GM12878 (cell line): ENCODE measurements at regions not wholly inside any gene's neighbourhood (a gene's known extent, or its start where the extent isn't known, plus 50 kb on each side); places are given as distances from the start of the nearest gene placed in this dataset.

Experiments
- ATAC-seq: fragments of 200-7000 bp; cut with Tn5 transposase; 3 replicates; pipeline ENCODE4 v1.9.1; 2020; ENCODE audit warnings: mild to moderate bottlenecking, moderate library complexity
- BruUV-seq: library from RNA; stranded (reverse); fragments of 400-500 nt; replicated peaks from 2 replicates; lab custom pipeline; 2021; lab: Mats Ljungman, UMichigan
- CTCF ChIA-PET: fragments of 300-600 bp; sonication (Branson Sonifier 250); formaldehyde crosslinking; extraction: SDS; loops from one replicate; lab custom pipeline; 2021; ENCODE audit warnings: inconsistent platforms; lab: Yijun Ruan, JAX
- POLR2A ChIA-PET: fragments of 350-600 bp; formaldehyde crosslinking; extraction: SDS; loops from one replicate; lab custom pipeline; 2021; ENCODE audit warnings: inconsistent platforms; lab: Charles Lee
- RAD21 ChIA-PET: fragments of 300-600 bp; sonication (Branson Sonifier 250); formaldehyde crosslinking; loops from one replicate; lab custom pipeline; 2023; ENCODE audit warnings: antibody characterized with exemption; ENCODE audit not compliant: unreplicated experiment; lab: Charles Lee
- SMC1A ChIA-PET: fragments of 300-600 bp; sonication (Branson Sonifier 250); formaldehyde crosslinking; loops from one replicate; lab custom pipeline; 2023; ENCODE audit not compliant: unreplicated experiment, uncharacterized antibody; lab: Charles Lee
- DNase-seq: peaks from one replicate; pipeline ENCODE4 v3.0.0-alpha.2; 2011; ENCODE audit warnings: low read depth, low spot score
- FAIRE-seq: peaks from 3 replicates; lab custom pipeline; 2011; peaks lifted over from hg19 to GRCh38; lab: Jason Lieb, UNC
- H2AFZ ChIP-seq: 2 replicates; pipeline ENCODE4 v1.6.0; 2011; ENCODE audit warnings: low read depth, low read length, control low read depth; ENCODE audit not compliant: control insufficient read depth
- H3K27ac ChIP-seq: 2 replicates; pipeline ENCODE4 v1.5.1; 2011; ENCODE audit warnings: control low read depth; ENCODE audit not compliant: control insufficient read depth, insufficient read depth
- H3K27me3 ChIP-seq, 2 experiments: replicated peaks in 1 of 2; 2 replicates each; pipeline versions ENCODE4 v1.6.0 to v1.6.1; 2011; ENCODE audit warnings: low read length in 1 of 2; ENCODE audit not compliant: control insufficient read depth in 2 of 2, insufficient read depth in 2 of 2
- H3K36me3 ChIP-seq, 2 experiments: 2 replicates each; pipeline ENCODE4 v1.5.1; 2011; ENCODE audit warnings: low read length in 1 of 2; ENCODE audit not compliant: control insufficient read depth in 2 of 2, insufficient read depth in 2 of 2
- H3K4me1 ChIP-seq: 2 replicates; pipeline ENCODE4 v1.6.1; 2011; ENCODE audit warnings: mild to moderate bottlenecking, low read length, moderate library complexity, mixed read lengths; ENCODE audit not compliant: control insufficient read depth, insufficient read depth
- H3K4me2 ChIP-seq: 2 replicates; pipeline ENCODE4 v1.6.0; 2011; ENCODE audit warnings: control low read depth; ENCODE audit not compliant: control insufficient read depth, insufficient read depth
- H3K4me3 ChIP-seq: fragments of 200-600 bp; sonication (generic); 2 replicates; pipeline ENCODE4 v1.5.1; 2016
- H3K79me2 ChIP-seq: 2 replicates; pipeline ENCODE4 v1.6.0; 2011; ENCODE audit warnings: low read length; ENCODE audit not compliant: control insufficient read depth, insufficient read depth
- H3K9ac ChIP-seq: 2 replicates; pipeline ENCODE4 v1.8.0; 2011; ENCODE audit warnings: low read length, control low read depth, mixed read lengths; ENCODE audit not compliant: control insufficient read depth, insufficient read depth
- H3K9me3 ChIP-seq: replicated peaks from 3 replicates; pipeline ENCODE4 v1.5.1; 2011; ENCODE audit warnings: mild to moderate bottlenecking, low read length; ENCODE audit not compliant: control insufficient read depth, insufficient read depth
- H4K20me1 ChIP-seq: 2 replicates; pipeline ENCODE4 v1.6.0; 2011; ENCODE audit not compliant: control insufficient read depth, insufficient read depth
- BMI1 ChIP-seq: fragments of 450-650 bp; IDR thresholded peaks from 2 replicates; pipeline ENCODE4 v1.6.1; 2016; ENCODE audit warnings: mild to moderate bottlenecking, moderate library complexity, borderline replicate concordance
- CEBPB ChIP-seq, 2 experiments: fragments of 150-350 bp in 1 of 2; IDR thresholded peaks; 2 replicates each; pipeline ENCODE4 v1.6.1; 2012 to 2014; ENCODE audit warnings: low read depth in 2 of 2, low read length in 2 of 2, borderline replicate concordance in 1 of 2, inconsistent platforms in 1 of 2
- CHD4 ChIP-seq: fragments of 200-600 bp; sonication (generic); IDR thresholded peaks from 2 replicates; pipeline ENCODE4 v1.6.1; 2016; ENCODE audit warnings: mild to moderate bottlenecking
- CUX1 ChIP-seq: IDR thresholded peaks from 2 replicates; pipeline ENCODE4 v1.6.1; 2012; ENCODE audit warnings: improper control_type of control experiment, low read depth, low read length; ENCODE audit not compliant: insufficient replicate concordance
- DPF2 ChIP-seq: fragments of 450-650 bp; IDR thresholded peaks from 2 replicates; pipeline ENCODE4 v1.6.1; 2017; ENCODE audit warnings: mild to moderate bottlenecking
- IRF4 ChIP-seq: IDR thresholded peaks from 2 replicates; pipeline ENCODE4 v1.6.1; 2011; ENCODE audit warnings: low read depth, low read length
- MEF2A ChIP-seq: IDR thresholded peaks from 2 replicates; pipeline ENCODE4 v1.6.1; 2011; ENCODE audit warnings: low read depth, mild to moderate bottlenecking, low read length, moderate library complexity; ENCODE audit not compliant: insufficient read depth
- MTA3 ChIP-seq: IDR thresholded peaks from 2 replicates; pipeline ENCODE4 v1.6.1; 2012; ENCODE audit warnings: low read length, inconsistent platforms, borderline replicate concordance
- MXI1 ChIP-seq: fragments of 150-350 bp; IDR thresholded peaks from 2 replicates; pipeline ENCODE4 v1.6.1; 2011; ENCODE audit warnings: low read depth, mild to moderate bottlenecking, inconsistent platforms, low read length, improper control_type of control experiment
- NFXL1 ChIP-seq: fragments of 450-650 bp; IDR thresholded peaks from 2 replicates; pipeline ENCODE4 v1.6.1; 2017; ENCODE audit warnings: antibody characterized with exemption, mild to moderate bottlenecking, borderline replicate concordance
- NFYA ChIP-seq: IDR thresholded peaks from 2 replicates; pipeline ENCODE4 v1.6.1; 2011; ENCODE audit warnings: low read depth, mild to moderate bottlenecking, low read length, improper control_type of control experiment, borderline replicate concordance
- NR2C2 ChIP-seq: IDR thresholded peaks from 2 replicates; pipeline ENCODE4 v1.6.1; 2011; ENCODE audit warnings: borderline replicate concordance, low read depth; ENCODE audit not compliant: control insufficient read depth, insufficient read length
- RAD21 ChIP-seq: IDR thresholded peaks from 2 replicates; pipeline ENCODE4 v1.6.1; 2011; ENCODE audit warnings: mild to moderate bottlenecking, low read depth, low read length, moderate library complexity; ENCODE audit not compliant: insufficient read depth
- SMARCA5 ChIP-seq: fragments of 450-650 bp; IDR thresholded peaks from 2 replicates; pipeline ENCODE4 v1.6.1; 2017; ENCODE audit warnings: mild to moderate bottlenecking
- SMC3 ChIP-seq: IDR thresholded peaks from 2 replicates; pipeline ENCODE4 v1.6.1; 2011; ENCODE audit warnings: low read length, improper control_type of control experiment, borderline replicate concordance
- STAT1 ChIP-seq: fragments of 450-650 bp; conservative IDR thresholded peaks from 2 replicates; pipeline ENCODE4 v1.6.1; 2014; ENCODE audit warnings: antibody characterized with exemption, mild to moderate bottlenecking
- SUPT20H ChIP-seq: IDR thresholded peaks from 2 replicates; pipeline ENCODE4 v1.6.1; 2011; ENCODE audit warnings: low read depth, mild to moderate bottlenecking, low read length, moderate library complexity, borderline replicate concordance; ENCODE audit not compliant: control insufficient read depth
- ZSCAN29 ChIP-seq: fragments of 450-650 bp; IDR thresholded peaks from 2 replicates; pipeline ENCODE4 v1.6.1; 2017; ENCODE audit warnings: mild to moderate bottlenecking, moderate library complexity
- WGBS: methylation state at CpG from one replicate; pipeline ENCODE4 v1.1.6; 2016; ENCODE audit warnings: low lambda C conversion rate; ENCODE audit not compliant: insufficient replicate concordance, insufficient coverage; ENCODE audit errors: missing lambda C conversion rate; 5-methylcytosine and 5-hydroxymethylcytosine counted together
- in situ Hi-C: fragments of 300-500 bp; cut with MboI; formaldehyde crosslinking; loops from 9 replicates; pipeline ENCODE4 v1.14.3; 2018; ENCODE audit warnings: mixed read lengths
- intact Hi-C: fragments of 100-400 bp; cut with micrococcal nuclease; formaldehyde crosslinking; loops from one replicate; pipeline ENCODE4 v1.14.2; 2022; ENCODE audit not compliant: unreplicated experiment
- TF ChIP-seq, protein P1 (sequence below): fragments of 450-650 bp; IDR thresholded peaks from 2 replicates; pipeline ENCODE4 v1.6.1; 2017; ENCODE audit warnings: antibody characterized with exemption, mild to moderate bottlenecking, moderate library complexity

GRCh38 chr18:44229693-44230108 lies 451.0 kb upstream of the SETBP1 start:
- no peak for ATAC-seq
- H2AFZ ChIP-seq = no peak overlapping the region
- no peak for DNase-seq
- ChIA-PET CTCF (no interaction called here), SMC1A (no interaction called here), RAD21 (no interaction called here), POLR2A (no interaction called here)
- H3K4me3 ChIP-seq = no peak overlapping the region
- no peaks in the 10 kb centered on the region for H3K9me3 ChIP-seq
- TF ChIP-seq DPF2 = no peak
- no peak for TF ChIP-seq NFYA
- no peak for TF ChIP-seq MTA3
- TF ChIP-seq BMI1 = no peak
- no peak for TF ChIP-seq STAT1
- no peak for TF ChIP-seq IRF4
- no peak for TF ChIP-seq ZSCAN29
- TF ChIP-seq SMC3 = no peak
- no peak for TF ChIP-seq RAD21
- no peak for TF ChIP-seq CEBPB (IDR thresholded peaks at IDR 0.05; ENCODE audit: borderline replicate concordance in 1 of 2, low read depth in 2 of 2, low read length in 2 of 2)
- no peak for TF ChIP-seq SUPT20H
- no peak for TF ChIP-seq MEF2A
- TF ChIP-seq CUX1 = no peak
- TF ChIP-seq, protein P1, sequence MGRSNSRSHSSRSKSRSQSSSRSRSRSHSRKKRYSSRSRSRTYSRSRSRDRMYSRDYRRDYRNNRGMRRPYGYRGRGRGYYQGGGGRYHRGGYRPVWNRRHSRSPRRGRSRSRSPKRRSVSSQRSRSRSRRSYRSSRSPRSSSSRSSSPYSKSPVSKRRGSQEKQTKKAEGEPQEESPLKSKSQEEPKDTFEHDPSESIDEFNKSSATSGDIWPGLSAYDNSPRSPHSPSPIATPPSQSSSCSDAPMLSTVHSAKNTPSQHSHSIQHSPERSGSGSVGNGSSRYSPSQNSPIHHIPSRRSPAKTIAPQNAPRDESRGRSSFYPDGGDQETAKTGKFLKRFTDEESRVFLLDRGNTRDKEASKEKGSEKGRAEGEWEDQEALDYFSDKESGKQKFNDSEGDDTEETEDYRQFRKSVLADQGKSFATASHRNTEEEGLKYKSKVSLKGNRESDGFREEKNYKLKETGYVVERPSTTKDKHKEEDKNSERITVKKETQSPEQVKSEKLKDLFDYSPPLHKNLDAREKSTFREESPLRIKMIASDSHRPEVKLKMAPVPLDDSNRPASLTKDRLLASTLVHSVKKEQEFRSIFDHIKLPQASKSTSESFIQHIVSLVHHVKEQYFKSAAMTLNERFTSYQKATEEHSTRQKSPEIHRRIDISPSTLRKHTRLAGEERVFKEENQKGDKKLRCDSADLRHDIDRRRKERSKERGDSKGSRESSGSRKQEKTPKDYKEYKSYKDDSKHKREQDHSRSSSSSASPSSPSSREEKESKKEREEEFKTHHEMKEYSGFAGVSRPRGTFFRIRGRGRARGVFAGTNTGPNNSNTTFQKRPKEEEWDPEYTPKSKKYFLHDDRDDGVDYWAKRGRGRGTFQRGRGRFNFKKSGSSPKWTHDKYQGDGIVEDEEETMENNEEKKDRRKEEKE = no peak
- TF ChIP-seq CHD4 = no peak
- no peak for TF ChIP-seq SMARCA5
- no peak for TF ChIP-seq NR2C2
- no peak for TF ChIP-seq NFXL1
- no peak for TF ChIP-seq MXI1
- no peaks in the 10 kb centered on the region for H3K27me3 ChIP-seq
- H3K79me2 ChIP-seq = no peaks in the 10 kb centered on the region
- H3K36me3 ChIP-seq = no peaks in the 10 kb centered on the region
- 45% methylated on average over 3 of the region's 3 CpGs for WGBS
- no peak overlapping the region for H3K4me2 ChIP-seq
- in situ Hi-C loops = no loop called here
- no peaks in the 10 kb centered on the region for H3K4me1 ChIP-seq
- FAIRE-seq = no peak
- no TSS peak for BruUV-seq
- no peak overlapping the region for H3K27ac ChIP-seq
- intact Hi-C loops = no loop called here
- H4K20me1 ChIP-seq = no peaks in the 10 kb centered on the region
- no peak overlapping the region for H3K9ac ChIP-seq
